HG03460 (cell line): ENCODE measurements at regions not wholly inside any gene's neighbourhood (a gene's known extent, or its start where the extent isn't known, plus 50 kb on each side); places are given as distances from the start of the nearest gene placed in this dataset.

Experiments
- ATAC-seq: cut with Tn5 transposase; IDR thresholded peaks from one replicate; pipeline ENCODE4 v1.9.1; 2021; ENCODE audit not compliant: unreplicated experiment

GRCh38 chr3:109897734-109898133, 560.4 kb upstream of the DPPA4 start:
- no peak for ATAC-seq

- ATAC-seq, result no peak
Measured at GRCh38 chr3:109899925-109900324, 562.6 kb upstream of the DPPA4 start.

- no peak for ATAC-seq
Measured at GRCh38 chr3:109900783-109901182, 563.4 kb upstream of the DPPA4 start.

GRCh38 chr3:109902549-109902948, 565.2 kb upstream of the DPPA4 start:
- no peak for ATAC-seq

GRCh38 chr3:109903100-109903499, 565.8 kb upstream of the DPPA4 start:
- no peak for ATAC-seq

GRCh38 chr3:109910772-109911171, 573.4 kb upstream of the DPPA4 start:
- ATAC-seq, result no peak

GRCh38 chr3:109918740-109919139, 581.4 kb upstream of the DPPA4 start:
- no peak for ATAC-seq

- ATAC-seq, result no peak
Measured at GRCh38 chr3:109920749-109921148, 583.4 kb upstream of the DPPA4 start.

- no peak for ATAC-seq
Measured at GRCh38 chr3:109921509-109921908, 584.2 kb upstream of the DPPA4 start.

GRCh38 chr3:109922856-109923255, 585.5 kb upstream of the DPPA4 start:
- no peak for ATAC-seq

GRCh38 chr3:109923431-109923830, 586.1 kb upstream of the DPPA4 start:
- no peak for ATAC-seq

GRCh38 chr3:109924196-109924595, 586.9 kb upstream of the DPPA4 start:
- no peak for ATAC-seq

GRCh38 chr3:109926376-109926775, 589.0 kb upstream of the DPPA4 start:
- ATAC-seq, result no peak

- ATAC-seq, result no peak
Measured at GRCh38 chr3:109927161-109927560, 589.8 kb upstream of the DPPA4 start.

- ATAC-seq, result no peak
Measured at GRCh38 chr3:109927726-109928125, 590.4 kb upstream of the DPPA4 start.

- ATAC-seq, result no peak
Measured at GRCh38 chr3:109930582-109930981, 593.2 kb upstream of the DPPA4 start.

- ATAC-seq, result no peak
Measured at GRCh38 chr3:109933576-109933975, 596.2 kb upstream of the DPPA4 start.

- no peak for ATAC-seq
Measured at GRCh38 chr3:109939817-109940216, 602.5 kb upstream of the DPPA4 start.

GRCh38 chr3:109943181-109943580, 605.8 kb upstream of the DPPA4 start:
- ATAC-seq, result no peak

- ATAC-seq, result no peak
Measured at GRCh38 chr3:109944836-109945235, 607.5 kb upstream of the DPPA4 start.

- no peak for ATAC-seq
Measured at GRCh38 chr3:109952924-109953323, 615.6 kb upstream of the DPPA4 start.

- no peak for ATAC-seq
Measured at GRCh38 chr3:109963831-109964230, 626.5 kb upstream of the DPPA4 start.

- no peak for ATAC-seq
Measured at GRCh38 chr3:109973733-109974132, 636.4 kb upstream of the DPPA4 start.

- ATAC-seq, result no peak
Measured at GRCh38 chr3:109977897-109978296, 640.6 kb upstream of the DPPA4 start.
